ENCODE measurements at regions not wholly inside any gene's neighbourhood (a gene's known extent, or its start where the extent isn't known, plus 50 kb on each side); places are given as distances from the start of the nearest gene placed in this dataset.

- Histone ChIP-seq H4K20me1 (ENCODE audit: control insufficient read depth, insufficient read depth, low read depth, low read length) (no peaks in the 10 kb centered on the region), H3K9me2 (replicated peaks; ENCODE audit: control insufficient read depth, low read length) (no peaks in the 10 kb centered on the region), H3K4me2 (ENCODE audit: low read length) (no peak overlapping the region), H3F3A (ENCODE audit: control insufficient read depth, insufficient read depth) (no peaks in the 10 kb centered on the region), H3K4me3 (ENCODE audit: low read length) (no peak overlapping the region), H3K9me3 (ENCODE audit: control insufficient read depth, insufficient read depth, low read length) (no peaks in the 10 kb centered on the region), H3K79me2 (ENCODE audit: control insufficient read depth, low read length) (no peaks in the 10 kb centered on the region), H3K36me3 (ENCODE audit: control insufficient read depth, low read length) (no peaks in the 10 kb centered on the region), H3K27ac (ENCODE audit: low read depth, low read length) (no peak overlapping the region), H3K27me3 (ENCODE audit: control insufficient read depth, low read length) (no peaks in the 10 kb centered on the region), H3K4me1 (ENCODE audit: control insufficient read depth, low read length) (no peaks in the 10 kb centered on the region)
- no peak for TF ChIP-seq CTCF (IDR thresholded peaks at IDR 0.05; ENCODE audit: low read depth, low read length, poor library complexity, severe bottlenecking)
- no peak for TF ChIP-seq EZH2phosphoT487 (IDR thresholded peaks at IDR 0.05; ENCODE audit: borderline replicate concordance, low read length)
Measured at GRCh38 chr15:46265664-46266347, 631.0 kb downstream of the SQOR start.

GRCh38 chr15:46266661-46267060 is 631.8 kb downstream of the SQOR start:
- H3K4me2 ChIP-seq (ENCODE audit: low read length): no peak overlapping the region
- TF ChIP-seq EZH2phosphoT487 (IDR thresholded peaks at IDR 0.05; ENCODE audit: borderline replicate concordance, low read length): no peak
- no peak for TF ChIP-seq CTCF (IDR thresholded peaks at IDR 0.05; ENCODE audit: low read depth, low read length, poor library complexity, severe bottlenecking)
- no peak overlapping the region for H3K27ac ChIP-seq (ENCODE audit: low read depth, low read length)
- no peaks in the 10 kb centered on the region for H3F3A ChIP-seq (ENCODE audit: control insufficient read depth, insufficient read depth)
- no peaks in the 10 kb centered on the region for H3K36me3 ChIP-seq (ENCODE audit: control insufficient read depth, low read length)
- H3K79me2 ChIP-seq (ENCODE audit: control insufficient read depth, low read length): no peaks in the 10 kb centered on the region
- no peaks in the 10 kb centered on the region for H3K9me3 ChIP-seq (ENCODE audit: control insufficient read depth, insufficient read depth, low read length)
- no peak overlapping the region for H3K4me3 ChIP-seq (ENCODE audit: low read length)
- H3K4me1 ChIP-seq (ENCODE audit: control insufficient read depth, low read length): no peaks in the 10 kb centered on the region
- H4K20me1 ChIP-seq (ENCODE audit: control insufficient read depth, insufficient read depth, low read depth, low read length): no peaks in the 10 kb centered on the region
- H3K9me2 ChIP-seq (replicated peaks; ENCODE audit: control insufficient read depth, low read length): no peaks in the 10 kb centered on the region
- no peaks in the 10 kb centered on the region for H3K27me3 ChIP-seq (ENCODE audit: control insufficient read depth, low read length)

GRCh38 chr15:46270481-46271147 is 635.8 kb downstream of the SQOR start:
- Histone ChIP-seq H3K27ac (ENCODE audit: low read depth, low read length) (no peak overlapping the region), H3F3A (ENCODE audit: control insufficient read depth, insufficient read depth) (no peaks in the 10 kb centered on the region), H3K27me3 (ENCODE audit: control insufficient read depth, low read length) (no peaks in the 10 kb centered on the region), H3K4me1 (ENCODE audit: control insufficient read depth, low read length) (no peaks in the 10 kb centered on the region), H3K4me2 (ENCODE audit: low read length) (no peak overlapping the region), H3K36me3 (ENCODE audit: control insufficient read depth, low read length) (no peaks in the 10 kb centered on the region), H3K9me2 (replicated peaks; ENCODE audit: control insufficient read depth, low read length) (no peaks in the 10 kb centered on the region), H3K79me2 (ENCODE audit: control insufficient read depth, low read length) (no peaks in the 10 kb centered on the region), H4K20me1 (ENCODE audit: control insufficient read depth, insufficient read depth, low read depth, low read length) (no peaks in the 10 kb centered on the region), H3K4me3 (ENCODE audit: low read length) (no peak overlapping the region), H3K9me3 (ENCODE audit: control insufficient read depth, insufficient read depth, low read length) (no peaks in the 10 kb centered on the region)
- TF ChIP-seq EZH2phosphoT487 (IDR thresholded peaks at IDR 0.05; ENCODE audit: borderline replicate concordance, low read length): no peak
- no peak for TF ChIP-seq CTCF (IDR thresholded peaks at IDR 0.05; ENCODE audit: low read depth, low read length, poor library complexity, severe bottlenecking)
